IPS-18a (cell line): ENCODE measurements at regions not wholly inside any gene's neighbourhood (a gene's known extent, or its start where the extent isn't known, plus 50 kb on each side); places are given as distances from the start of the nearest gene placed in this dataset.
"Not testable (repeated sequence)": the region's sequence is repeated elsewhere in the genome, so short reads cannot be mapped to it uniquely, and the experiment has no call there.

ENCODE experiments used
- H3K27ac ChIP-seq: one replicate; pipeline ENCODE4 v1.5.1; 2013; ENCODE audit warnings: low read length
- H3K27me3 ChIP-seq: one replicate; pipeline ENCODE4 v1.6.1; 2013; ENCODE audit warnings: mild to moderate bottlenecking, low read length; ENCODE audit not compliant: control insufficient read depth, insufficient read depth
- H3K36me3 ChIP-seq: one replicate; pipeline ENCODE4 v1.6.1; 2013; ENCODE audit warnings: low read depth, low read length; ENCODE audit not compliant: control insufficient read depth
- H3K4me1 ChIP-seq: one replicate; pipeline ENCODE4 v1.6.1; 2013; ENCODE audit warnings: low read depth, low read length; ENCODE audit not compliant: control insufficient read depth
- H3K4me3 ChIP-seq: one replicate; pipeline ENCODE4 v1.5.1; 2013; ENCODE audit warnings: low read length
- H3K9ac ChIP-seq: one replicate; pipeline ENCODE4 v1.6.1; 2013; ENCODE audit warnings: mild to moderate bottlenecking, low read length, moderate library complexity
- H3K9me3 ChIP-seq: one replicate; pipeline ENCODE4 v1.6.1; 2013; ENCODE audit warnings: low read depth, low read length; ENCODE audit not compliant: control insufficient read depth

- H3K27me3 ChIP-seq = no peaks in the 10 kb centered on the region
- H3K9me3 ChIP-seq = peaks cover 7% of the 10 kb centered on the region
- no peak overlapping the region for H3K9ac ChIP-seq
- peak overlapping the region; percentile 11 for H3K4me3 ChIP-seq
- peaks cover 7% of the 10 kb centered on the region for H3K4me1 ChIP-seq
- no peaks in the 10 kb centered on the region for H3K36me3 ChIP-seq
- no peak overlapping the region for H3K27ac ChIP-seq
Measured at GRCh38 chr3:6421666-6422445, 439.1 kb upstream of the GRM7 start.

GRCh38 chr3:6425289-6425820, 435.6 kb upstream of the GRM7 start:
- H3K36me3 ChIP-seq = no peaks in the 10 kb centered on the region
- H3K4me3 ChIP-seq = no peak overlapping the region
- no peak overlapping the region for H3K9ac ChIP-seq
- H3K9me3 ChIP-seq = peaks cover 7% of the 10 kb centered on the region
- H3K27ac ChIP-seq = no peak overlapping the region
- no peaks in the 10 kb centered on the region for H3K27me3 ChIP-seq
- H3K4me1 ChIP-seq = peaks cover 7% of the 10 kb centered on the region

- H3K9me3 ChIP-seq, H3K27ac ChIP-seq, H3K9ac ChIP-seq, H3K4me1 ChIP-seq, H3K36me3 ChIP-seq, H3K27me3 ChIP-seq, H3K4me3 ChIP-seq: not testable (repeated sequence)
Measured at GRCh38 chr3:6428276-6428675, 432.6 kb upstream of the GRM7 start.

DNA sequence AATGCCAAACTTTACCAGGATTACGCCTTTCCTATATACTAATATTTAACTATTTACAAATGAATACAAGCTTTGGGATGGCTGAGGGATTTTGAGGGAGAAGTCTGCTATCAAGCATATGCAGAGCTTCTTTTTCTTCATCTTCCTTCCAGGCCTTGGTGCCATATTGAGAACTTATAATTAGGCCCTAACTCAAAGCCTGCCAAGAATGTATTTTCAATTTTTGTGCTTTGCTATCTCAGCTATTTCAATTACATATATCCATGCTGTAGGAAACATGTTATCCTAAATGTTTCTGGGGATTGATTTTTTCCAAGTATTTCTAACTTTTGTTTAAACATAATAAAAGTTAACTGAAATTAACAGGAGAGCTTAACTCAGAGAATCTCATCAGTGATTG, 425.0 kb upstream of the GRM7 start:
- Histone ChIP-seq H3K27ac (no peak overlapping the region), H3K9ac (no peak overlapping the region), H3K4me3 (no peak overlapping the region), H3K27me3 (no peaks in the 10 kb centered on the region), H3K4me1 (no peaks in the 10 kb centered on the region), H3K36me3 (no peaks in the 10 kb centered on the region), H3K9me3 (no peaks in the 10 kb centered on the region)

GRCh38 chr3:6437631-6438030, 423.3 kb upstream of the GRM7 start:
- H3K9me3 ChIP-seq = no peaks in the 10 kb centered on the region
- H3K9ac ChIP-seq = no peak overlapping the region
- no peaks in the 10 kb centered on the region for H3K4me1 ChIP-seq
- H3K27me3 ChIP-seq = no peaks in the 10 kb centered on the region
- no peak overlapping the region for H3K4me3 ChIP-seq
- H3K36me3 ChIP-seq = no peaks in the 10 kb centered on the region
- H3K27ac ChIP-seq = no peak overlapping the region

DNA sequence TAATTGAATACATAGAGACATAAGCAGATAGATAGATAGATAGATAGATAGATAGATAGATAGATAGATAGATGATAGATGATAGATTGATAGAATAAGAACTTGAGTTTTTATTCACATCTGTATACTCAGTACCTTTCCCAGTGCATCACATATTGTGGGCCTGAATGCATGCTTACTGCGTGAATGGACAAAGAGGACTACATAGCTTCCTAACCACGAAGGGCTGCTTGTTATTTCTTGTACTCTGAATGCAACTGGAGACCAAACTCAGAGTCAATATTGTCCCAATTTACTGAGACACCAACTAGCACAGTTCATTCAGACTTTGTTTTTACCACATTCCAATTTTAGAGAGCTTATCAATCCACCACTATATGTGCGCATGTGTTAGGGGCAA, 422.9 kb upstream of the GRM7 start:
- H3K4me1 ChIP-seq = no peaks in the 10 kb centered on the region
- H3K36me3 ChIP-seq = no peaks in the 10 kb centered on the region
- no peak overlapping the region for H3K4me3 ChIP-seq
- H3K27me3 ChIP-seq = no peaks in the 10 kb centered on the region
- no peak overlapping the region for H3K9ac ChIP-seq
- H3K27ac ChIP-seq = no peak overlapping the region
- no peaks in the 10 kb centered on the region for H3K9me3 ChIP-seq

- H3K27ac ChIP-seq = no peak overlapping the region
- no peaks in the 10 kb centered on the region for H3K36me3 ChIP-seq
- no peak overlapping the region for H3K9ac ChIP-seq
- no peaks in the 10 kb centered on the region for H3K9me3 ChIP-seq
- H3K27me3 ChIP-seq = no peaks in the 10 kb centered on the region
- no peak overlapping the region for H3K4me3 ChIP-seq
- no peaks in the 10 kb centered on the region for H3K4me1 ChIP-seq
Measured at GRCh38 chr3:6439226-6439625, 421.7 kb upstream of the GRM7 start.

DNA sequence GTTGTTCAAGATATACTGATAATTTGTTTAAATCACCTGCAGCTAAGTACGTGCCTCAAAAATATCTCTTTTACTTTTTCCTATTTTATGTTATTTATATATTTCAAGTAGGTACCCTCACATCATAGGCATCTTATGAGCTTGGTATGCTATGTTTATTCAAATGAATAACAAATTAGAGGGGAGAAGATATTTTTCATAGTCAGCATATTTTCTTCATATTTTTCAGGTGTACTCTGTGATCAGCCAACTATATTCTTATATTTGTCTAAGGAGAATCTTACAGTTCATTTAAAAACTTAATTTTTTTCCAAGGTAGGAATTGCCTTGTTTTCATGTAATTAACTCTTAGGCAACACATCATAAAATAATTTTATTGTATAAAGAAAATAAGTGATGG, 421.1 kb upstream of the GRM7 start:
- Histone ChIP-seq H3K4me3 (no peak overlapping the region), H3K9me3 (no peaks in the 10 kb centered on the region)

GRCh38 chr3:6444888-6445658, 415.8 kb upstream of the GRM7 start:
- Histone ChIP-seq H3K27ac (no peak overlapping the region), H3K4me1 (no peaks in the 10 kb centered on the region)

More for the DNA sequence above, 421.1 kb upstream of the GRM7 start:
- Histone ChIP-seq H3K27me3 (no peaks in the 10 kb centered on the region), H3K27ac (no peak overlapping the region), H3K4me1 (no peaks in the 10 kb centered on the region), H3K9ac (no peak overlapping the region), H3K36me3 (no peaks in the 10 kb centered on the region)

GRCh38 chr3:6447166-6447801, 413.6 kb upstream of the GRM7 start:
- Histone ChIP-seq H3K9me3 (no peaks in the 10 kb centered on the region), H3K27me3 (no peaks in the 10 kb centered on the region), H3K9ac (no peak overlapping the region), H3K4me3 (no peak overlapping the region), H3K4me1 (no peaks in the 10 kb centered on the region), H3K36me3 (no peaks in the 10 kb centered on the region), H3K27ac (no peak overlapping the region)

More at GRCh38 chr3:6444888-6445658, 415.8 kb upstream of the GRM7 start:
- H3K9me3 ChIP-seq = no peaks in the 10 kb centered on the region
- H3K27me3 ChIP-seq = no peaks in the 10 kb centered on the region
- no peak overlapping the region for H3K9ac ChIP-seq
- no peak overlapping the region for H3K4me3 ChIP-seq
- no peaks in the 10 kb centered on the region for H3K36me3 ChIP-seq

- no peaks in the 10 kb centered on the region for H3K36me3 ChIP-seq
- no peak overlapping the region for H3K9ac ChIP-seq
- H3K9me3 ChIP-seq = no peaks in the 10 kb centered on the region
- no peaks in the 10 kb centered on the region for H3K27me3 ChIP-seq
- no peak overlapping the region for H3K27ac ChIP-seq
- H3K4me1 ChIP-seq = no peaks in the 10 kb centered on the region
- no peak overlapping the region for H3K4me3 ChIP-seq
Measured at GRCh38 chr3:6448011-6448410, 412.9 kb upstream of the GRM7 start.
